GM21390 (cell line): ENCODE measurements at regions not wholly inside any gene's neighbourhood (a gene's known extent, or its start where the extent isn't known, plus 50 kb on each side); places are given as distances from the start of the nearest gene placed in this dataset.
"Not testable (repeated sequence)": the region's sequence is repeated elsewhere in the genome, so short reads cannot be mapped to it uniquely, and the experiment has no call there.

Experiments
- ATAC-seq: cut with Tn5 transposase; IDR thresholded peaks from one replicate; pipeline ENCODE4 v1.9.1; 2021; ENCODE audit not compliant: unreplicated experiment

DNA sequence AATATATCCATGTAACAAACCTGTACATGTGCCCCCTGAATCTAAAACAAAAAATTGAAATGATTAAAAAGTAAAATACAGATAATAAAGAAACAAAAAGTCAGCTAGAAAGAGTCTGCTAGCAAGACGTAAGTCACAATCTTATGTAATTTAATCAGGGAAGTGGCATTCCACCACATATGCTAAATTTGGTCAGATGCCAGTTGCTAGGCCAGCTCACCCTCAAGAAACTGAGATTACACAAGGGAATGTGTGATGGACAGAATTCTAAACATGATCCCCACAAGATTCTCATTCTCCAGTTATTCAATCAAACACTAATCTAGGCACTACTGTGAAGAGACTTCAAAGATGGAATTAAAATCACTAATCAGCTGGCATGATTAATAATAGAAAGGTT is 689.3 kb downstream of the CENPC start:
- no peak for ATAC-seq

DNA sequence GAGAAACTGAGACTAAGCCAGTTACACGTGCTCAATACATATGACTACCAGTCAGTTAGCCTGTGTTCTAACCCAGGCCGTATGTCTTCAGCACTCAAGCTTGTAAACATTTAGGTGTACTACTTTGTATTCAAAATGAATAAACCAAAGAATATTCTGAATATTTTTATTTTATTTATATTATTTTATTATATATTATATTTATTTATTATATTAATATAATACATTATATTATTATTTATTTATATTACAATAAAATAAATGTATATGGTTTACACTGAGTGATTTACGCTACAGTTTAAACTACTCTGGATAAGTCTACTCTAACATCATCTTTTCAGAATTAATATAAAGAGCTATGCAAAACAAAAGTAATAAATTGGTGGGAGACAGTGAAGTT is 691.5 kb downstream of the CENPC start:
- no peak for ATAC-seq

DNA sequence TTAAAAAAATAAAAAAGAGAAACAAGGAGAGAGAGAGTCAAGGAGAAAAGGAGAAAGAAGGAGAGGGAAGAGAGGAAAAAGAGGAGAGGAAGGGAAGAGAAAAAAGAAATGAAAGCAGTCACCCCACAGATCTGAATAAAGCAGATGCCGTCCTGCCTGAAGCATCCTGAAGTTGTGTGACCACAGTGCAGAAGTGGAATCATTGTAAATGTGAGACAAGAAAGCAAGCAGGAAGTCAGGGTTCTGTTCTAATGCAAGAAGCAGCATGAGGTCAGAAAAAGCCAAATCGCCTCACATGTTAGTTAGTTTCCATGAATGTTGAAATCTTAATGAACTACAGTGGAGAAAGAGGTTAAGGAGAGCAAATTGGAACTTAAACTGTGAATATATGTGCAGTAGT is 692.5 kb downstream of the CENPC start:
- ATAC-seq = no peak

GRCh38 chr4:66849596-66849995 is 695.7 kb downstream of the CENPC start:
- ATAC-seq = no peak

GRCh38 chr4:66842724-66843088 is 702.6 kb downstream of the CENPC start:
- no peak for ATAC-seq

DNA sequence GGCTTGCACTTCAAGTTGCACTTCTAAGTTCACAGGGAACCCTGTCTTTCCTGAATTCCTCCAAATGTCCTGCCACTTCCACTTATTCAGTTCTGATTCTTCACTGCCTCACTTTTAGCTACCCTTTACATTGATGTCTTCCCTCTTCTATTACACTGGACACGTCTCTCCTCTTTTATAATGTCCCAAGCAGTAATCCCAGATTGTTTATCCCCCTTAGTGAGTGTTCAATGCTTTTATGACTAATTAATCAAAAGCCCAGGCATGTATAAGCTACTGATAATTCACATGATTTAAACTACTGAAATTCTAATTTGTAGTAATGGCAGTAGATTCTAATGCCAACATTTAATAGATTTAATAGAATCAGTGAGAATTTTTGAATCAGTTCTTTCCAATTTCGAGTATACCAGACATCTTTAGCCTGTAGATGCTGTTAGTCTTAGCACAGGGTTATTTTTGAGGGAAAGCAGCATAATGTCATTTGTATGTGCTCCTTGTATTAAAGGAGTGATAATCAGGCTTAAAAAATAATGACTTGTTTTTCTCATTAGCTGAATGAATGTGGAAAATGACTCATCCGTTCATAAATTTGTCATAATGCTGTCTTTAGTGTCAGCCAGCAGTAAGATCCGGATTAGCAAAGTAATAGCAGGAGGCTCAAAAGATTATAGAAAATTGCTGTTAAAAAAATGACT is 703.1 kb downstream of the CENPC start:
- ATAC-seq = no peak

DNA sequence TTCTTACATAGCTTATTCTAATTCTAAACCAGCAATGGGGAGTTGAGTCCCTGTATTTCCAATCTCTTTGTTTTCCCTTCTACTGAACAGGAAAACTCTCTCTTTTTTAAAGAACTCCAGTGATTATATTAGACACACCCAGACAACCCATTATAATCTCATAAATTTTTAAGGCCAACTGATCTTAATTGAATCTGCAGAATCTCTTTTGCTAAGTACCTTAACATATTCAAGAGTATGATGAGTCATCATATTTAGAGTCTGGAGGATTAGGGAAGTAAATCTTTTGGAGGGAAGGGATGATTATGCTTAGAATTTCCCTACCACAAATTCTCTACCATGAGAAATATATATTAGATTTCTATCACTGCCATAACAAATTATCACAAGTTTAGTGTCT is 705.1 kb downstream of the CENPC start:
- no peak for ATAC-seq

DNA sequence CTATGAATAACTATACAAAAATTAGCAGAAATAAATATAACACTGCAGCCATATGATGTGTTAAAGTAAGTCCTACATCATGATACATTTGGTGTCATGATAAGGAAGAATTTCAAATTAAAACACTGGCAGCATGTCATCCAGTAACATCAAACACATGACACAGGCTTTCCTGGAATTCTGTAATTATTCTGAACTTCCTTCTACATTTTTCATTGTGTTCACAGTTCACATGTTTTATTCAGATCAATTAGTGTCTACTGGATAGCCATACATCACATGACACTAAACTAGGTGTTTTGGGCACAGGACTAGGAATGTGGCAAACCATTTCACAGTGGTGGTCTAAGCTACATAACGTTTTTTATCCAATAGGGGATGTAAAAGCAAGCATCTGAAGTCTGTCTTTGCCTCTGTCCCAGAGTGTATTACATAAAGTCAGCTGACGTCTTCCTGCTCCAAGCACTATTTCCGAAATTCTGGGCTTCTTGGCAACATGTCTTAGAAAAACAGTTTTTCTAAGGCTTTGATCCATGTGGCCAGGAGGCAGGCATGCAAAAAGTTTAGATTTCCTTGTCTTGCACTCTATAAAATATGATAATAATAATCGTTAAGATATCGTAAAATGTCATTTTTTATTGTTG is 707.9 kb downstream of the CENPC start:
- no peak for ATAC-seq

DNA sequence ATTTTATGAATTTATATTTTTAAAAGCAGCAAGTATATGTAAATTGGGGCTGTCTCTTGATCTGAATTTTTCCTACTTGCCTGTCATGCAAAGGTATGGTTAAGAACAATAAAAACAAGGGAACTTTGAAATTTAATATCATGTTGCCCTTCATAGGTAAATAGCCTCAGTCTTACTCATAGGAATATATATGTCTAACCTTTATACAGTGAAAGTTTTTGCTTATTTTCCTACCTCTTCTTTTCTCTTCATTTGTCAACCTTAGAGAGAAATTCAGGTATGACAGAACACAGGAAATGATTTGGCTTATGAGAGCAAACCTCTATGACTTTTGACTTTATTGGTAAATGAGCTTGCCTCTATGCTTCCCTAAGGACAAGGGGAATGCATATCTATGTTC is 716.0 kb downstream of the CENPC start:
- ATAC-seq = no peak

- ATAC-seq = no peak
These were observed 724.6 kb downstream of the CENPC start for GRCh38 chr4:66820681-66821080.

DNA sequence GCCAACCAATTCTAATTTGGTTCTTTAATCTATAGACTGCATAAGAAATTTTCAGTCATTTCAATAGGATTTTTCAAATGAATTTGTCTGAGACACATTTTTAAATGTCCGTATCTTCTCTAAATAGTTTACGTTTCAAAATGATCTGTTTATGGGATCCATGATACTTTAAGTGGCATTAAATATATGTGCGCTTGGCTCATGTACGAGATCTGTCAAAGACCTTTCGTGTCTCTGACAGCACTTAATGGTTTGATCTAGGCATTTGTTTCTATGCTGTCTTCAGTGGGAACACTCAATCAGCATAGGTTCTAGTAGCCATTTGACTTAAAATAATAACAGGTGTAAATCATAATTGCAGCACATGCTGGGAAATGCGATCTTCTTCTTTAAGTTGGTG is 731.0 kb downstream of the CENPC start:
- no peak for ATAC-seq

- ATAC-seq = no peak
These were observed 739.7 kb downstream of the CENPC start for GRCh38 chr4:66805582-66805981.

DNA sequence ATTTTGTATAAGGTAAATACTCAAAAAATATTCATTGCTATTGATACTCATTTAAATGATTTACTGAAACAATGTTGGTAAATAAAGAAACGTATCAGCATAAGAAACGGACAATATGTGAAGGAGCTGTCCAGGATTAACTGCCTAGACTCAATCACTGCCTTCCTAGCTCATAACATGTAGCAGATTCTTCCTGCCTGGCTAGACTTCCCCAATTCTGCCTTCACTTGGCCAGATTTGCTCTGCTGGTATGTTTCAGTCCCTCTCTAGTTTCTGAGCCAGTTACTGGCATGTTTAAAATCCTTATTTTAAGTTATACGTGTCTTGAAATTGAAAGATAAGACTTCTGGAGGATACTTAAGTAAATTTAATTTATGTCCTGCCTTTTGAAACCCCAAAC is 740.3 kb downstream of the CENPC start:
- no peak for ATAC-seq

DNA sequence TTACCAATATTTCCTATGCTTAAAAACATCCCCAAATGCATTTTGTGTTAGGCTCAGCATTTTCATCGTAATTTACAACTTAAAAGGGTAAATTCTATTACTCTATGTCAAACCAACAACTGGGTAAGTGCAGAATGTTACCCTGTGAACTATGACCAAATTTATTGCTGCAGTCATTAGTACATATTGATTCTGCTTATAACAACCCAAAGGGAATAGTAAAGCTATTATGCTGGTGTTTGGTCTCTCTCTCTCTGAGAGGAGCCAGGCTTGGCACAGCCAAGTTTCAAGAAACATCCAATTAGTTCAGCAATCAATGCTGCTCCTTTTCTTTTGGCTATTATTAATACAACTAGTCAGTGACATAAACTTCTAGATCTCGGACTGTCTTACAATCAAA is 747.7 kb downstream of the CENPC start:
- no peak for ATAC-seq

GRCh38 chr4:66795724-66796123 is 749.6 kb downstream of the CENPC start:
- no peak for ATAC-seq

- ATAC-seq = no peak
These were observed 750.8 kb downstream of the CENPC start for GRCh38 chr4:66794390-66795034.

GRCh38 chr4:66791686-66792085 is 753.6 kb downstream of the CENPC start:
- ATAC-seq = no peak

DNA sequence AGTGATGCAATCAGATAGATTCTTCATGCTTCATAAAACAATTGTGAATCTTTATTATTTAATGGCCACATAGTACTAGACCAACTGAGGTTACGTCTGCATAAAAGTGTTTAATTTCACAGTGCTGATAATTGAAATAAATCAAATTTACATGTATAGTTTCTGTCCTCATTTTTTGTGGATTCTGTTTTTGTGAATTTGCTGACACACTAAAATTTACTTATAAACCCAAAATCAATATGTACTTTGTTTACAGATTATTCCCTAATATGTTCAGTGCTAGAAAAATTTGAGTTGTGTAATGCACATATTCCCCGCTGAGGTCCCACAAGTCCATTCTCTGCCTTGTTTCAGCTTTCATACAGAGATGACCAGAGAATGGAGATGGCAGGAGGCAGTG is 759.8 kb downstream of the CENPC start:
- no peak for ATAC-seq

DNA sequence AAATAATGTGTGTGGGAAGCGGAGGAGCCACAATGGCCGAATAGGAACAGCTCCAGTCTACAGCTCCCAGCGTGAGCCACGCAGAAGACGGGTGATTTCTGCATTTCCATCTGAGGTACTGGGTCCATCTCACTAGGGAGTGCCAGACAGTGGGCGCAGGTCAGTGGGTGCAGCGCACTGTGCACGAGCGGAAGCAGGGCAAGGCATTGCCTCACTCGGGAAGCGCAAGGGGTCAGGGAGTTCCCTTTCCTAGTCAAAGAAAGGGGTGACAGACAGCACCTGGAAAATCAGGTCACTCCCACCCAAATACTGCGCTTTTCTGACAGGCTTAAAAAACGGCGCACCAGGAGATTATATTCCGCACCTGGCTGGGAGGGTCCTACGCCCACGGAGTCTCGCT is 762.6 kb downstream of the CENPC start:
- ATAC-seq = not testable (repeated sequence)

DNA sequence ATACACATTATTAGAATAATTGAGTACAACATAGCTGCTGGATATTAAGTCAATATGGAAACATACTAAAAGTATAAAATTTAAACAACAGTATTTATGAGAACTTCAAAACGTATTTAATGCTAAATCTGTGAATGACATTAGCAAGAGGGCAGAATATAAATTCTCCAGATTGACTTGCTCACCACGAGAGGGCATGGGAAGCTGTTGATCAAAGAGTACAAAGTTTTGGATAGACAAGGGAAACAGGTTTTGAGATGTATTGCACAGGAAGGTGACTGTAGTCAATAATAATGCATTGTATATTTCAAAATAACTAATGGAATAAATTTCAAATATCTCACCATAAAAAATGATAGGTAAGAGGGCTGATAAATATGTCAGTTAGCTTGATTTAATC is 768.2 kb downstream of the CENPC start:
- ATAC-seq = no peak

DNA sequence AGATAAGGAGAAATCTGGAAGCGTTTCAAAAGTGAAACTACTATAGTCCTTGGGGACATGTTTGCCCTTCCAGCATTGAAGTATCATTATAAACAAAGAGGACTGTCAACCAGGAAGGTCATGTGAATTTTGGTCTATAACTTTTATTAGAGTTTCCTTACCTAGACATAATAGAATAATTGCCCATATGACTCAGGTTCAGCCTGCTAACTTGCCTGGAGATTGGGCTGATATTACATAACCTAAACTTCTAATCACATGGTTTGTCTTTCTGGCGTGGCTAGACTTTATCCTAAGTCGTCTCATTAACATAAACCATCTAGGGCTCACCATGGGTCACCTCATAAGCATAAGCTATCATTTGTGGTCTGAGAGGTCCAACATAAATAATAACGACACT is 775.9 kb downstream of the CENPC start:
- no peak for ATAC-seq

DNA sequence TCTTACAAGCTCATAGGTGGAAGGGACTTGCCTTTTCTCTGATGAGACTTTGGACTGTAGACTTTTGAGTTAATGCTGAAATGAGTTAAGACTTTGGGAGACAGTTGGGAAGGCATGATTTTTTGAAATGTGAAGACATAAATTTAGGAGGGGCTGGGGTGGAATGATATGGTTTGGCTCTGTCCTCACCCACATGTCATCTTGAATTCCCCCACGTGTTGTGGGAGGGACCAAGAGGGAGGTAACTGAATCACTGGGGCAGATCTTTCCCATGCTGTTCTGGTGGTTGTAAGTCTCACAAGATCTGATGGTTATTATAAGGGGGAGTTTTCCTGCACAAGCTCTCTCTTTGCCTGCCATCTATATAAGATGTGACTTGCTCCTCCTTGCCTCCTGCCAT is 777.9 kb downstream of the CENPC start:
- ATAC-seq = no peak

GRCh38 chr4:66766557-66766956 is 778.7 kb downstream of the CENPC start:
- no peak for ATAC-seq
